ENCODE measurements at regions not wholly inside any gene's neighbourhood (a gene's known extent, or its start where the extent isn't known, plus 50 kb on each side); places are given as distances from the start of the nearest gene placed in this dataset.

GRCh38 chr17:56045872-56046271, 107.4 kb upstream of the ANKFN1 start:
- TF ChIP-seq FOXP1 (CRISPR knock-in tag; IDR thresholded peaks at IDR 0.05; ENCODE audit: borderline replicate concordance) (no peak), CTCF (IDR thresholded peaks at IDR 0.05) (no peak), E2F1 (CRISPR knock-in tag; IDR thresholded peaks at IDR 0.05) (no peak), TEAD4 (CRISPR knock-in tag; IDR thresholded peaks at IDR 0.05) (no peak), ZNF219 (CRISPR knock-in tag; IDR thresholded peaks at IDR 0.05; ENCODE audit: borderline replicate concordance) (no peak), GRHL2 (CRISPR knock-in tag; IDR thresholded peaks at IDR 0.05; ENCODE audit: insufficient replicate concordance, severe bottlenecking) (no peak), IRF1 (CRISPR knock-in tag; IDR thresholded peaks at IDR 0.05) (no peak), KAT7 (CRISPR knock-in tag; IDR thresholded peaks at IDR 0.05; ENCODE audit: borderline replicate concordance) (no peak), ESRRA (CRISPR knock-in tag; IDR thresholded peaks at IDR 0.05; ENCODE audit: borderline replicate concordance) (no peak), FOXJ3 (CRISPR knock-in tag; IDR thresholded peaks at IDR 0.05; ENCODE audit: borderline replicate concordance) (no peak), FOXK1 (CRISPR knock-in tag; IDR thresholded peaks at IDR 0.05) (no peak), NR1H2 (CRISPR knock-in tag; IDR thresholded peaks at IDR 0.05) (no peak)
- TF ChIP-seq, protein P1, sequence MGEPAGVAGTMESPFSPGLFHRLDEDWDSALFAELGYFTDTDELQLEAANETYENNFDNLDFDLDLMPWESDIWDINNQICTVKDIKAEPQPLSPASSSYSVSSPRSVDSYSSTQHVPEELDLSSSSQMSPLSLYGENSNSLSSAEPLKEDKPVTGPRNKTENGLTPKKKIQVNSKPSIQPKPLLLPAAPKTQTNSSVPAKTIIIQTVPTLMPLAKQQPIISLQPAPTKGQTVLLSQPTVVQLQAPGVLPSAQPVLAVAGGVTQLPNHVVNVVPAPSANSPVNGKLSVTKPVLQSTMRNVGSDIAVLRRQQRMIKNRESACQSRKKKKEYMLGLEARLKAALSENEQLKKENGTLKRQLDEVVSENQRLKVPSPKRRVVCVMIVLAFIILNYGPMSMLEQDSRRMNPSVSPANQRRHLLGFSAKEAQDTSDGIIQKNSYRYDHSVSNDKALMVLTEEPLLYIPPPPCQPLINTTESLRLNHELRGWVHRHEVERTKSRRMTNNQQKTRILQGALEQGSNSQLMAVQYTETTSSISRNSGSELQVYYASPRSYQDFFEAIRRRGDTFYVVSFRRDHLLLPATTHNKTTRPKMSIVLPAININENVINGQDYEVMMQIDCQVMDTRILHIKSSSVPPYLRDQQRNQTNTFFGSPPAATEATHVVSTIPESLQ (CRISPR knock-in tag; IDR thresholded peaks at IDR 0.05): no peak
